Endothelial cell of umbilical vein (primary cell): ENCODE measurements at regions not wholly inside any gene's neighbourhood (a gene's known extent, or its start where the extent isn't known, plus 50 kb on each side); places are given as distances from the start of the nearest gene placed in this dataset.

Source experiments
- BruUV-seq: library from RNA; stranded (reverse); fragments of 400-500 nt; replicated peaks from 2 replicates; lab custom pipeline; 2021; lab: Mats Ljungman, UMichigan
- CTCF ChIA-PET: fragments of 300-600, 350-600 bp; sonication (Branson Sonifier 250); formaldehyde crosslinking; loops from one replicate; lab custom pipeline; 2021; ENCODE audit warnings: antibody characterized with exemption, inconsistent platforms; lab: Charles Lee
- POLR2A ChIA-PET: fragments of 300-600, 350-600 bp; sonication (Branson Sonifier 250); formaldehyde crosslinking; loops from one replicate; lab custom pipeline; 2021; ENCODE audit warnings: antibody characterized with exemption, inconsistent platforms; lab: Charles Lee
- DNase-seq: peaks from one replicate; pipeline ENCODE4 v3.0.0-alpha.2; 2011; ENCODE audit warnings: low read depth, low spot score
- FAIRE-seq: peaks from 2 replicates; lab custom pipeline; 2011; peaks lifted over from hg19 to GRCh38; lab: Jason Lieb, UNC
- H2AFZ ChIP-seq: 2 replicates; pipeline ENCODE4 v1.6.0; 2012; ENCODE audit warnings: low read depth, low read length, control low read depth, inconsistent platforms
- H3K27ac ChIP-seq: 2 replicates; pipeline ENCODE4 v1.5.1; 2011; ENCODE audit warnings: low read depth, mild to moderate bottlenecking, control low read depth, low read length, moderate library complexity; ENCODE audit not compliant: insufficient read depth
- H3K27me3 ChIP-seq, 2 experiments: 2 replicates each; pipeline versions ENCODE4 v1.6.0 to v1.6.1; 2011; ENCODE audit warnings: low read length in 2 of 2, mixed read lengths in 1 of 2; ENCODE audit not compliant: control insufficient read depth in 2 of 2, insufficient read depth in 2 of 2
- H3K36me3 ChIP-seq, 2 experiments: 2 replicates in 1 of 2; 3 replicates in 1 of 2; pipeline ENCODE4 v1.5.1; 2011; ENCODE audit warnings: low read length in 2 of 2, mild to moderate bottlenecking in 1 of 2, moderate library complexity in 1 of 2; ENCODE audit not compliant: control insufficient read depth in 2 of 2, insufficient read depth in 2 of 2; ENCODE audit errors: extremely low read depth in 1 of 2
- H3K4me1 ChIP-seq: 3 replicates; pipeline ENCODE4 v1.5.1; 2011; ENCODE audit warnings: mild to moderate bottlenecking, low read length; ENCODE audit not compliant: control insufficient read depth, insufficient read depth; ENCODE audit errors: extremely low read depth
- H3K4me2 ChIP-seq: 2 replicates; pipeline ENCODE4 v1.6.1; 2011; ENCODE audit warnings: low read length, control low read depth, mixed read lengths; ENCODE audit not compliant: insufficient read depth
- H3K4me3 ChIP-seq, 3 experiments: fragments of 200-600 bp in 1 of 3; sonication (generic), shearing (Covaris generic) in 1 of 3; replicated peaks in 1 of 3; 2 replicates each; pipeline ENCODE4 v1.5.1; 2011 to 2016; ENCODE audit warnings: control low read depth in 3 of 3, low read length in 3 of 3, mild to moderate bottlenecking in 2 of 3, inconsistent platforms in 1 of 3, low read depth in 1 of 3, moderate library complexity in 1 of 3; ENCODE audit not compliant: insufficient read depth in 1 of 3
- H3K79me2 ChIP-seq: 2 replicates; pipeline ENCODE4 v1.6.0; 2012; ENCODE audit warnings: low read length, inconsistent platforms; ENCODE audit not compliant: control insufficient read depth, insufficient read depth
- H3K9ac ChIP-seq: replicated peaks from 2 replicates; pipeline ENCODE3; 2011; ENCODE audit warnings: low read length, control low read depth; ENCODE audit not compliant: insufficient read depth; ENCODE audit errors: extremely low read depth
- H3K9me1 ChIP-seq: replicated peaks from 3 replicates; pipeline ENCODE4 v1.6.0; 2011; ENCODE audit warnings: mild to moderate bottlenecking, low read length; ENCODE audit not compliant: control insufficient read depth, insufficient read depth; ENCODE audit errors: extremely low read depth
- H3K9me3 ChIP-seq: replicated peaks from 2 replicates; pipeline ENCODE4 v1.5.1; 2012; ENCODE audit warnings: low read length, inconsistent platforms; ENCODE audit not compliant: control insufficient read depth, insufficient read depth
- H4K20me1 ChIP-seq: replicated peaks from 2 replicates; pipeline ENCODE3; 2011; ENCODE audit warnings: mild to moderate bottlenecking, low read length; ENCODE audit not compliant: control insufficient read depth, insufficient read depth; ENCODE audit errors: extremely low read depth
- CTCF ChIP-seq, 2 donors: IDR thresholded peaks; 1 replicate in 1 of 2; 2 replicates in 1 of 2; pipeline ENCODE4 v1.5.1; 2011; ENCODE audit warnings: low read length in 2 of 2, mild to moderate bottlenecking in 2 of 2, moderate library complexity in 2 of 2, control low read depth in 1 of 2, inconsistent platforms in 1 of 2, low read depth in 1 of 2; ENCODE audit not compliant: insufficient read depth in 1 of 2; ENCODE audit errors: extremely low read depth in 1 of 2
- EZH2 ChIP-seq: IDR thresholded peaks from 2 replicates; pipeline ENCODE4 v1.6.1; 2012; ENCODE audit warnings: borderline replicate concordance, low read depth, mild to moderate bottlenecking, moderate library complexity, low read length, inconsistent platforms; ENCODE audit not compliant: severe bottlenecking
- FOS ChIP-seq: IDR thresholded peaks from 2 replicates; pipeline ENCODE4 v1.6.1; 2011; ENCODE audit warnings: mild to moderate bottlenecking, low read length, moderate library complexity, borderline replicate concordance; ENCODE audit not compliant: insufficient read depth
- GATA2 ChIP-seq: IDR thresholded peaks from 2 replicates; pipeline ENCODE4 v1.7.0; 2011; ENCODE audit warnings: low read depth, mild to moderate bottlenecking, moderate library complexity, mixed read lengths, low read length; ENCODE audit not compliant: insufficient read length, insufficient read depth
- JUN ChIP-seq: IDR thresholded peaks from 2 replicates; pipeline ENCODE4 v1.6.1; 2011; ENCODE audit warnings: borderline replicate concordance, low read depth; ENCODE audit not compliant: insufficient read length, insufficient read depth
- MYC ChIP-seq: IDR thresholded peaks from one replicate; pipeline ENCODE4 v1.6.1; 2011; ENCODE audit warnings: mild to moderate bottlenecking, low read depth, low read length
- POLR2A ChIP-seq: IDR thresholded peaks from 2 replicates; pipeline ENCODE4 v1.6.1; 2012; ENCODE audit warnings: low read depth, mild to moderate bottlenecking, control low read depth, low read length
- POLR2AphosphoS5 ChIP-seq: IDR thresholded peaks from 2 replicates; pipeline ENCODE4 v1.6.1; 2012; ENCODE audit warnings: low read depth, mild to moderate bottlenecking, control low read depth, low read length, moderate library complexity; ENCODE audit not compliant: insufficient read depth
- dilution Hi-C: fragments of 300-500 bp; cut with MboI; formaldehyde crosslinking; loops from one replicate; pipeline ENCODE4 v1.15.0; 2019; ENCODE audit warnings: low sequenced_read_pairs; ENCODE audit not compliant: extremely low pct_ligation_motif_present
- intact Hi-C: fragments of 100-400 bp; cut with micrococcal nuclease; formaldehyde crosslinking; loops from one replicate; pipeline ENCODE4 v1.10.0; 2022
- TF ChIP-seq, protein P1 (sequence below): IDR thresholded peaks from 2 replicates; pipeline ENCODE4 v1.6.1; 2011; ENCODE audit not compliant: insufficient read depth, insufficient read length

- H3K4me1 ChIP-seq = peaks cover 22% of the 10 kb centered on the region
- ChIA-PET POLR2A (no interaction called here), CTCF (no interaction called here)
- no peak overlapping the region for H3K9ac ChIP-seq
- peak overlapping the region; percentile 58 for H2AFZ ChIP-seq
- H3K9me3 ChIP-seq = no peaks in the 10 kb centered on the region
- no peak overlapping the region for H3K4me3 ChIP-seq
- H4K20me1 ChIP-seq = no peaks in the 10 kb centered on the region
- DNase-seq (peak; percentile 21), FAIRE-seq (no peak)
- TF ChIP-seq FOS (no peak), MYC (no peak), JUN (no peak), POLR2A (no peak), POLR2AphosphoS5 (no peak), EZH2 (no peak), GATA2 (no peak), CTCF (IDR thresholded peaks at IDR 0.05; ENCODE audit: extremely low read depth in 1 of 2, insufficient read depth in 1 of 2, low read depth in 1 of 2, low read length in 2 of 2) (no peak)
- TF ChIP-seq, protein P1, sequence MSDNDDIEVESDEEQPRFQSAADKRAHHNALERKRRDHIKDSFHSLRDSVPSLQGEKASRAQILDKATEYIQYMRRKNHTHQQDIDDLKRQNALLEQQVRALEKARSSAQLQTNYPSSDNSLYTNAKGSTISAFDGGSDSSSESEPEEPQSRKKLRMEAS = no peak
- dilution Hi-C loops = no loop called here
- intact Hi-C loops = loop anchor here (1.0 to 10.0 kb wide), 3 partner anchors 138 to 430 kb away; no protein-coding TSS in a partner anchor
- H3K27ac ChIP-seq = peak overlapping the region; percentile 62
- H3K9me1 ChIP-seq = no peaks in the 10 kb centered on the region
- peak overlapping the region; percentile 8 for H3K4me2 ChIP-seq
- H3K27me3 ChIP-seq = no peaks in the 10 kb centered on the region
- H3K79me2 ChIP-seq = no peaks in the 10 kb centered on the region
- no peaks in the 10 kb centered on the region for H3K36me3 ChIP-seq
- BruUV-seq = no TSS peak
Observed at GRCh38 chr7:53094827-53095226, 59.4 kb downstream of the POM121L12 start.
